IPS-15b (cell line): ENCODE measurements at regions not wholly inside any gene's neighbourhood (a gene's known extent, or its start where the extent isn't known, plus 50 kb on each side); places are given as distances from the start of the nearest gene placed in this dataset.

ENCODE experiments used
- H3K27me3 ChIP-seq: one replicate; pipeline ENCODE4 v1.6.1; 2013; ENCODE audit warnings: low read length; ENCODE audit not compliant: control insufficient read depth, insufficient read depth
- H3K36me3 ChIP-seq: one replicate; pipeline ENCODE4 v1.6.1; 2013; ENCODE audit warnings: low read length; ENCODE audit not compliant: control insufficient read depth, insufficient read depth
- H3K4me1 ChIP-seq: one replicate; pipeline ENCODE4 v1.6.1; 2013; ENCODE audit warnings: mild to moderate bottlenecking, low read length; ENCODE audit not compliant: control insufficient read depth, insufficient read depth
- H3K4me3 ChIP-seq: one replicate; pipeline ENCODE4 v1.5.1; 2013; ENCODE audit warnings: low read depth, low read length
- H3K9ac ChIP-seq: one replicate; pipeline ENCODE4 v1.6.1; 2013; ENCODE audit warnings: low read depth, mild to moderate bottlenecking, low read length
- H3K9me3 ChIP-seq: one replicate; pipeline ENCODE4 v1.6.1; 2013; ENCODE audit warnings: mild to moderate bottlenecking, low read length; ENCODE audit not compliant: control insufficient read depth, insufficient read depth

- H3K4me1 ChIP-seq = no peaks in the 10 kb centered on the region
- no peaks in the 10 kb centered on the region for H3K9me3 ChIP-seq
- H3K27me3 ChIP-seq = no peaks in the 10 kb centered on the region
- H3K4me3 ChIP-seq = no peak overlapping the region
- H3K36me3 ChIP-seq = no peaks in the 10 kb centered on the region
- no peak overlapping the region for H3K9ac ChIP-seq
These were observed 83.4 kb upstream of the RARB start for GRCh38 chr3:25344670-25345069.

DNA sequence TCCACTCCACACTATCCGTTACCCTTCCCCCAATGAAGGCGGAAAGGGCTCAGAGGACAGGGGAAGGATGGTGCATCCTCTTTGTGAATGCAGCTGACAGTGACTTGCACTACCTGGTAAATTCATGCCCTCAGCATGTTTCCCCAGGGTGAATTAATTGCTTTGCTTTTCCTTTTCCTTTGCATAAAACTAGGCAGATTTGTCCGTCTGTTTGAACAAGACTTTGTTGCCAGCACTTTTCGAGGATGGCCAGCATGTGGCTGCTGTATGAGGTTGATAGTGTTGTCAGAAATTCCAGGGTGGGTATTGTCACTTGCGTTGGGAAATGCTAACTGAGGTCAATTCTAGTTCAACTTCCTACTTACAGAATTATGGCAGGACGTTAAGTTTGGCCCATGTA is 79.0 kb upstream of the RARB start:
- H3K4me1 ChIP-seq = no peaks in the 10 kb centered on the region
- H3K36me3 ChIP-seq = no peaks in the 10 kb centered on the region
- no peak overlapping the region for H3K4me3 ChIP-seq
- H3K27me3 ChIP-seq = no peaks in the 10 kb centered on the region
- H3K9ac ChIP-seq = no peak overlapping the region
- no peaks in the 10 kb centered on the region for H3K9me3 ChIP-seq

- Histone ChIP-seq H3K9ac (no peak overlapping the region), H3K4me1 (no peaks in the 10 kb centered on the region), H3K9me3 (no peaks in the 10 kb centered on the region), H3K36me3 (no peaks in the 10 kb centered on the region), H3K27me3 (no peaks in the 10 kb centered on the region), H3K4me3 (no peak overlapping the region)
These were observed 78.0 kb upstream of the RARB start for GRCh38 chr3:25349828-25350724.

- no peaks in the 10 kb centered on the region for H3K9me3 ChIP-seq
- no peaks in the 10 kb centered on the region for H3K4me1 ChIP-seq
- no peak overlapping the region for H3K4me3 ChIP-seq
- H3K36me3 ChIP-seq = no peaks in the 10 kb centered on the region
- H3K27me3 ChIP-seq = no peaks in the 10 kb centered on the region
- H3K9ac ChIP-seq = no peak overlapping the region
These were observed 77.3 kb upstream of the RARB start for GRCh38 chr3:25350725-25351114.

- Histone ChIP-seq H3K9me3 (no peaks in the 10 kb centered on the region), H3K36me3 (no peaks in the 10 kb centered on the region), H3K4me1 (no peaks in the 10 kb centered on the region), H3K27me3 (no peaks in the 10 kb centered on the region), H3K4me3 (no peak overlapping the region), H3K9ac (no peak overlapping the region)
These were observed 74.0 kb upstream of the RARB start for GRCh38 chr3:25354071-25354470.

DNA sequence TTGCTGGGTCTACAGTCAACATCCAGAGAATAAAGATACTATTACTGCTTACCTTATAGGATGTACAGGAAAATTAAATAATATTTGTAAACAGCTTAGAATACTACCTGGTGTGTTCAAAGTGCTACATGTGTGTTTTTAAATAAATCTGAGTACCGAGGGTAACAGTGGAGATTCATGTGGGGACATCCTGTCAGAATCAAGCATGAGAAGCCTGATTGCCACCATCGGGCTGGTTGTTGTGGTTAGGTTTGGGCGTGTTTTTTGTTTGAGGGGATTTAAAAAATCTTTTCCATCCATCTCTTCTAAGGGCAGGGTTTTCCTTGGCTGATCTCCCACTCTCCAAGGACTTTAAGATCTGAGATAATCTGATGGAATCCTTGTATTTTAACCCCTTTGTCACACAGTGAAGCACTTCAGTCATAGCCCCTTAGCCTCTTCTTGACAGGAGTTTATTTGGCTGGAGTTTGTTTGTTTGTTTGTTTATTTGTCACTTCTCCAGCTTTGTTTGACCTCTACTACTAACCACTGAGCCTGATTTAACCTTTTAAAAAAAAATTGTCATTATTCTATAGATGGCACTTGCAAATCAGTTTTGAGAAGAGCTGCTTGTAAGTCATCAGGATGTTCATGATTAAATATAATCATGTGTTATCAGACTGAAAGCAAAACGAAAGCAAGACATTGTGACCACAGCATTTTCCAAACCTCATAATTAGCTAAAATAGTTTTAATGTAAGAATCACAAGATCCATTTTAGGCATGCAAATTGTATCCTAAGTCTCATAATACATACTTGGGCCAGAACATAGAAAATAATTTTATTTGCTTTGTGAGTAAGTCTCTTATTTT is 72.8 kb upstream of the RARB start:
- Histone ChIP-seq H3K4me1 (no peaks in the 10 kb centered on the region), H3K9me3 (no peaks in the 10 kb centered on the region), H3K9ac (no peak overlapping the region), H3K36me3 (no peaks in the 10 kb centered on the region), H3K4me3 (no peak overlapping the region), H3K27me3 (no peaks in the 10 kb centered on the region)

DNA sequence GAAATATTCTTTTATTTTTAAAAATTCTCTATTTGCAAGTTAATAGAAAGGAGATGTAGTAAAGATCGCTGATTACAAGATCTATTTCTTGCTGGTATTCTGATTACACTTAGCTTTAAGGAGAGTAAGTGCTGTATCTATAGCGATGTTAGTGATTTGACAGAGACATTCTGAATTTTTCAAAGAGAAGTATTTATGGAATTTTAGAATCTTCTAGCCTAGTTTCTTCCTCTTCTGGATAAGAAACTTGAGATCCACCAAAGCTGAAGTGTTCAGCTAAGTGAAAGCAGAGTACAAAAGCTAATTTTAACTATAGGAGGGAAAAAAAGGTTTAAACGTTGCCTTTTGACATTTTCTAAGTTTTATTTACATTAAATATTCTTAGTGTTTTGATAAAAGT is 72.1 kb upstream of the RARB start:
- Histone ChIP-seq H3K4me3 (no peak overlapping the region), H3K36me3 (no peaks in the 10 kb centered on the region), H3K9me3 (no peaks in the 10 kb centered on the region)

DNA sequence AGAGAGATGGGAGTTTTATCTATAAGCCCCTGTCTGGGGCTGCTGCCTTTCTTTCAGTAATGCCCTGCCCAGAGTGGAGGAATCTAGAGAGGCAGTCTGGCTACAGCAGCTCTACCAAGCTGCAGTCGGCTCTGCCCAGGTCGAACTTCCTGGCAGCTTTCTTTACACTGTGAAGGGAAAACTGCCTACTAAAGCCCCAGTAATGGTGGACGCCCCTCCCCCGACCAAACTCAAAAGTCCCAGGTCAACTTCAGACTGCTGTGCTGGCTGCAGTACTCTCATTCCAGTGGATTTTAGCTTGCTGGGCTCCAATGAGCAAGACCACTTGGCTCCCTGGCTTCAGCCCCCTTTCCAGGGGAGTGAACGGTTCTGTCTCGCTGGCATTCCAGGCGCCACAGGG is 65.9 kb upstream of the RARB start:
- H3K36me3 ChIP-seq = no peaks in the 10 kb centered on the region
- no peaks in the 10 kb centered on the region for H3K4me1 ChIP-seq
- no peaks in the 10 kb centered on the region for H3K9me3 ChIP-seq
- H3K9ac ChIP-seq = no peak overlapping the region
- H3K4me3 ChIP-seq = no peak overlapping the region
- H3K27me3 ChIP-seq = no peaks in the 10 kb centered on the region

More for the DNA sequence above, 72.1 kb upstream of the RARB start:
- Histone ChIP-seq H3K9ac (no peak overlapping the region), H3K4me1 (no peaks in the 10 kb centered on the region), H3K27me3 (no peaks in the 10 kb centered on the region)

DNA sequence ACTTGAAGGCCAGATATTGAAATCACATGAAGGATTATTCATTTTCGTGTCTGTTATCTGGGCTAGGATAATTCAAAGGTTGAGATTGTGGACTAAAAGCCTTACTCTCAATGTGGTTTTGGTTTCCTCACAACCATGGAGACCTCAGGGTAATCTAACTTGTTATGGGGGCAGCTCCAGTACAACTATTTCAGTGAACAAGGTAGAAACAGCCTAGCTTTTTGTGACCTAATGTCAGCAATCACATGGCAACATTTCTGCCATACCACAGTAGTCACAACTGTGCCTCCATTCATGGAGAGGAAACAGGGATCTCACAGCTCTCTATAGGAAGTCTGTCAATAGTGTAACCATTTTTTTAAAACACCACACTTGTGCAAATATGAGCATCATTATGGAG is 62.4 kb upstream of the RARB start:
- Histone ChIP-seq H3K4me1 (no peaks in the 10 kb centered on the region), H3K4me3 (no peak overlapping the region), H3K27me3 (no peaks in the 10 kb centered on the region), H3K9ac (no peak overlapping the region), H3K9me3 (no peaks in the 10 kb centered on the region), H3K36me3 (no peaks in the 10 kb centered on the region)

DNA sequence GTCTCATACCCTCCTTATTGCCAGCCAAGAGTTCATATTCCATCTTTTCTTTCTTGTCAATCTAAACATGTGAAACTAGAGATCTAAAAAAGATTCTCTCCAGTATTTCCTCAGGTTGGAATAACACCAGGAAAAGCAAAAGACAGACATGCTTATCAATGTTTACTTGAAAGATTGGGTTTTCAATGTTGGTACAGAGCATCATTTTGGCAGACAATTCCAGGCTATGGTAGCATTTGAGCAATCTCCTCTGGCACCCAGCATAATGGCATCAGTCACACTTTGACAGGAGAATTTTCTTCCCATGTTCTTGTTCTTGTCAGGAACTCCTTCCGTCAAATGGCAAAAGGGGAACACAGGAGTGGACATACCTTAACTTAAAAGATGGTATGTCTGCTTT is 61.0 kb upstream of the RARB start:
- H3K4me1 ChIP-seq = no peaks in the 10 kb centered on the region
- H3K9me3 ChIP-seq = no peaks in the 10 kb centered on the region
- no peak overlapping the region for H3K4me3 ChIP-seq
- H3K36me3 ChIP-seq = no peaks in the 10 kb centered on the region
- H3K27me3 ChIP-seq = no peaks in the 10 kb centered on the region
- no peak overlapping the region for H3K9ac ChIP-seq

GRCh38 chr3:25372167-25372566 is 55.9 kb upstream of the RARB start:
- no peak overlapping the region for H3K9ac ChIP-seq
- H3K9me3 ChIP-seq = no peaks in the 10 kb centered on the region
- no peaks in the 10 kb centered on the region for H3K4me1 ChIP-seq
- no peaks in the 10 kb centered on the region for H3K27me3 ChIP-seq
- H3K36me3 ChIP-seq = no peaks in the 10 kb centered on the region
- H3K4me3 ChIP-seq = no peak overlapping the region

DNA sequence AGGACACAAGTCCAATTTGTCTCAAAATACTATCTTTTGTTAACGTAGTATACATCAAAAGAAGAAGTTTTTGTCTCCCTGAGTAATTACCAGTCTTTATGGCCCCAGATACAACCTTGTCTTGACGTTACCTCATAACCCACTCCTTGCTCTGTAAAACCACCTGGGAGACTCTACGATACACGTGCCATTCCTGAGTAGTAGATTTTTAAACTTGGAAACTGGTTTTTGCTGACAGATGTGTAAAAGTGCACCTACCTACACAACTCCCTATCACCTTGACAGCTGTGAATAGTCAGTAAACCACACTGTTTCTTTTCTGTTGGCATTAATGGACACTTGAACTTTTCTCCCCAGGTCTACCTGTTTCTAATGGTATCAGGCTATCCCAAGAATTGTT is 51.7 kb upstream of the RARB start:
- no peaks in the 10 kb centered on the region for H3K4me1 ChIP-seq
- no peaks in the 10 kb centered on the region for H3K36me3 ChIP-seq
- no peak overlapping the region for H3K4me3 ChIP-seq
- no peak overlapping the region for H3K9ac ChIP-seq
- no peaks in the 10 kb centered on the region for H3K27me3 ChIP-seq
- H3K9me3 ChIP-seq = no peaks in the 10 kb centered on the region
